ENCODE measurements at regions not wholly inside any gene's neighbourhood (a gene's known extent, or its start where the extent isn't known, plus 50 kb on each side); places are given as distances from the start of the nearest gene placed in this dataset.

- Histone ChIP-seq H3K27me3 (ENCODE audit: insufficient read depth, insufficient read length) (no peaks in the 10 kb centered on the region), H3K4me3 (ENCODE audit: insufficient read length, low read depth) (no peak overlapping the region), H3K9me3 (ENCODE audit: insufficient read depth, low read length) (no peaks in the 10 kb centered on the region), H3K4me1 (ENCODE audit: insufficient read depth, insufficient read length) (no peaks in the 10 kb centered on the region), H3K9ac (ENCODE audit: insufficient read length, low read depth) (no peak overlapping the region), H3K36me3 (ENCODE audit: insufficient read depth, insufficient read length, low read length) (no peaks in the 10 kb centered on the region)
- TF ChIP-seq YY1 (IDR thresholded peaks at IDR 0.05; ENCODE audit: insufficient read depth, insufficient read length) (no peak), SUZ12 (IDR thresholded peaks at IDR 0.05; ENCODE audit: extremely low read depth, insufficient read depth, insufficient read length) (no peak), ZNF274 (IDR thresholded peaks at IDR 0.05; ENCODE audit: low read depth, low read length) (no peak)
- no peak for DNase-seq (ENCODE audit: low read depth, low spot score)
These were observed 321.7 kb upstream of the ROPN1 start for GRCh38 chr3:124313621-124314020.

- Histone ChIP-seq H3K36me3 (ENCODE audit: insufficient read depth, insufficient read length, low read length) (no peaks in the 10 kb centered on the region), H3K4me1 (ENCODE audit: insufficient read depth, insufficient read length) (no peaks in the 10 kb centered on the region), H3K9me3 (ENCODE audit: insufficient read depth, low read length) (no peaks in the 10 kb centered on the region), H3K9ac (ENCODE audit: insufficient read length, low read depth) (no peak overlapping the region), H3K27me3 (ENCODE audit: insufficient read depth, insufficient read length) (no peaks in the 10 kb centered on the region), H3K4me3 (ENCODE audit: insufficient read length, low read depth) (no peak overlapping the region)
- DNase-seq (ENCODE audit: low read depth, low spot score) = no peak
- no peak for TF ChIP-seq SUZ12 (IDR thresholded peaks at IDR 0.05; ENCODE audit: extremely low read depth, insufficient read depth, insufficient read length)
- no peak for TF ChIP-seq ZNF274 (IDR thresholded peaks at IDR 0.05; ENCODE audit: low read depth, low read length)
- TF ChIP-seq YY1 (IDR thresholded peaks at IDR 0.05; ENCODE audit: insufficient read depth, insufficient read length) = no peak
These were observed 323.5 kb upstream of the ROPN1 start for GRCh38 chr3:124315215-124316033.

- H3K4me1 ChIP-seq (ENCODE audit: insufficient read depth, insufficient read length) = no peaks in the 10 kb centered on the region
- H3K36me3 ChIP-seq (ENCODE audit: insufficient read depth, insufficient read length, low read length) = no peaks in the 10 kb centered on the region
- H3K9ac ChIP-seq (ENCODE audit: insufficient read length, low read depth) = no peak overlapping the region
- no peak overlapping the region for H3K4me3 ChIP-seq (ENCODE audit: insufficient read length, low read depth)
- H3K27me3 ChIP-seq (ENCODE audit: insufficient read depth, insufficient read length) = no peaks in the 10 kb centered on the region
- H3K9me3 ChIP-seq (ENCODE audit: insufficient read depth, low read length) = no peaks in the 10 kb centered on the region
- TF ChIP-seq ZNF274 (IDR thresholded peaks at IDR 0.05; ENCODE audit: low read depth, low read length) (no peak), YY1 (IDR thresholded peaks at IDR 0.05; ENCODE audit: insufficient read depth, insufficient read length) (no peak), SUZ12 (IDR thresholded peaks at IDR 0.05; ENCODE audit: extremely low read depth, insufficient read depth, insufficient read length) (no peak)
- DNase-seq (ENCODE audit: low read depth, low spot score) = no peak
These were observed 324.0 kb upstream of the ROPN1 start for GRCh38 chr3:124316034-124316287.

GRCh38 chr3:124318014-124318413 is 326.1 kb upstream of the ROPN1 start:
- TF ChIP-seq SUZ12 (IDR thresholded peaks at IDR 0.05; ENCODE audit: extremely low read depth, insufficient read depth, insufficient read length) (no peak), YY1 (IDR thresholded peaks at IDR 0.05; ENCODE audit: insufficient read depth, insufficient read length) (no peak), ZNF274 (IDR thresholded peaks at IDR 0.05; ENCODE audit: low read depth, low read length) (no peak)
- Histone ChIP-seq H3K27me3 (ENCODE audit: insufficient read depth, insufficient read length) (no peaks in the 10 kb centered on the region), H3K9ac (ENCODE audit: insufficient read length, low read depth) (no peak overlapping the region), H3K4me3 (ENCODE audit: insufficient read length, low read depth) (no peak overlapping the region), H3K4me1 (ENCODE audit: insufficient read depth, insufficient read length) (no peaks in the 10 kb centered on the region), H3K36me3 (ENCODE audit: insufficient read depth, insufficient read length, low read length) (no peaks in the 10 kb centered on the region), H3K9me3 (ENCODE audit: insufficient read depth, low read length) (no peaks in the 10 kb centered on the region)
- no peak for DNase-seq (ENCODE audit: low read depth, low spot score)

- Histone ChIP-seq H3K4me1 (ENCODE audit: insufficient read depth, insufficient read length) (no peaks in the 10 kb centered on the region), H3K36me3 (ENCODE audit: insufficient read depth, insufficient read length, low read length) (no peaks in the 10 kb centered on the region), H3K4me3 (ENCODE audit: insufficient read length, low read depth) (no peak overlapping the region), H3K9me3 (ENCODE audit: insufficient read depth, low read length) (no peaks in the 10 kb centered on the region), H3K27me3 (ENCODE audit: insufficient read depth, insufficient read length) (no peaks in the 10 kb centered on the region), H3K9ac (ENCODE audit: insufficient read length, low read depth) (no peak overlapping the region)
- TF ChIP-seq SUZ12 (IDR thresholded peaks at IDR 0.05; ENCODE audit: extremely low read depth, insufficient read depth, insufficient read length) (no peak), ZNF274 (IDR thresholded peaks at IDR 0.05; ENCODE audit: low read depth, low read length) (no peak), YY1 (IDR thresholded peaks at IDR 0.05; ENCODE audit: insufficient read depth, insufficient read length) (no peak)
- no peak for DNase-seq (ENCODE audit: low read depth, low spot score)
These were observed 326.7 kb upstream of the ROPN1 start for GRCh38 chr3:124318656-124319055.

GRCh38 chr3:124320976-124321375 is 329.1 kb upstream of the ROPN1 start:
- DNase-seq (ENCODE audit: low read depth, low spot score) = no peak
- no peak overlapping the region for H3K4me3 ChIP-seq (ENCODE audit: insufficient read length, low read depth)
- H3K4me1 ChIP-seq (ENCODE audit: insufficient read depth, insufficient read length) = no peaks in the 10 kb centered on the region
- H3K36me3 ChIP-seq (ENCODE audit: insufficient read depth, insufficient read length, low read length) = no peaks in the 10 kb centered on the region
- H3K9ac ChIP-seq (ENCODE audit: insufficient read length, low read depth) = no peak overlapping the region
- TF ChIP-seq SUZ12 (IDR thresholded peaks at IDR 0.05; ENCODE audit: extremely low read depth, insufficient read depth, insufficient read length) = no peak
- no peak for TF ChIP-seq YY1 (IDR thresholded peaks at IDR 0.05; ENCODE audit: insufficient read depth, insufficient read length)
- TF ChIP-seq ZNF274 (IDR thresholded peaks at IDR 0.05; ENCODE audit: low read depth, low read length) = no peak
- no peaks in the 10 kb centered on the region for H3K9me3 ChIP-seq (ENCODE audit: insufficient read depth, low read length)
- H3K27me3 ChIP-seq (ENCODE audit: insufficient read depth, insufficient read length) = no peaks in the 10 kb centered on the region

- H3K4me1 ChIP-seq (ENCODE audit: insufficient read depth, insufficient read length) = no peaks in the 10 kb centered on the region
- no peak for TF ChIP-seq YY1 (IDR thresholded peaks at IDR 0.05; ENCODE audit: insufficient read depth, insufficient read length)
- no peak for TF ChIP-seq ZNF274 (IDR thresholded peaks at IDR 0.05; ENCODE audit: low read depth, low read length)
- TF ChIP-seq SUZ12 (IDR thresholded peaks at IDR 0.05; ENCODE audit: extremely low read depth, insufficient read depth, insufficient read length) = no peak
- H3K9me3 ChIP-seq (ENCODE audit: insufficient read depth, low read length) = no peaks in the 10 kb centered on the region
- no peaks in the 10 kb centered on the region for H3K27me3 ChIP-seq (ENCODE audit: insufficient read depth, insufficient read length)
- no peaks in the 10 kb centered on the region for H3K36me3 ChIP-seq (ENCODE audit: insufficient read depth, insufficient read length, low read length)
- H3K9ac ChIP-seq (ENCODE audit: insufficient read length, low read depth) = no peak overlapping the region
- no peak overlapping the region for H3K4me3 ChIP-seq (ENCODE audit: insufficient read length, low read depth)
- no peak for DNase-seq (ENCODE audit: low read depth, low spot score)
These were observed 330.5 kb upstream of the ROPN1 start for GRCh38 chr3:124322309-124322880.
